ENCODE measurements at regions not wholly inside any gene's neighbourhood (a gene's known extent, or its start where the extent isn't known, plus 50 kb on each side); places are given as distances from the start of the nearest gene placed in this dataset.
"Not testable (repeated sequence)": the region's sequence is repeated elsewhere in the genome, so short reads cannot be mapped to it uniquely, and the experiment has no call there.

DNA sequence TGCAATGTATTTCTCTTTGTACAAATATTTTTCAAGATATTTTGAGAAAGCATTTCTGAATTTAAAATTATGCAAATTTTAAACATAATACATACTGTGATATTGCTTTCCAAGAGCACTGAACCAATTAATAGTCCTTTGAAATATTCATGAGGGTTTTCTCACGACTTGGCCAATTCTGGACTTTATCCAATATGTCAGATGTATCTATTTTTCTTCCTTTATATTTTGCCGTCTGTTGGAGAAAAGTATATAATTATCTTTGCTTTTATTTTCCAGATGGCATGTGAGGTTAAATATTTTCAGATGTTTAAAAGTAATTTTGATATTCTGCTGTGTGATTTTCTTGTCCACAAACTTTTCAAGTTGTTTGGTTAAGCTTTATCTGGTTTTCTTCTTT, 378.9 kb downstream of the SLCO4C1 start:
- no peak for DNase-seq

DNA sequence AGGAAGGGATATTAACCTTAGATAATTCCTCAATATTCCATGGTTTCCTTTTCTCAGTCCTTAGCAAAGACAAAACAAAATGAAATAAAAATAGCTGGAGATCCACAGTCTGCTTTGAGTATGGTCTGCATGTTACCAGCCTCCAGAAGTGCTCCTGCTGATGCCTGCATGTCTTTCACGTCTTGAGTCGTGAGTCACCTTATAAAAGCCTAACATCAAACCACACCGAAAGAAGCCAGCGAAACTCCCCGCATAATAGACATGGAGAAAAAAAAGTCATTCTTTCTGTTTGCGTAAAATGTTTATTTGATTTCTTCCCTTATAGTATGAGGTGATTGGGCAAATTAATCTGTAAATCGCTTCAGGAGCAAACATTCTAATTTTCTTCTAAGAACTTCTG, 380.5 kb downstream of the SLCO4C1 start:
- no peak for DNase-seq

DNA sequence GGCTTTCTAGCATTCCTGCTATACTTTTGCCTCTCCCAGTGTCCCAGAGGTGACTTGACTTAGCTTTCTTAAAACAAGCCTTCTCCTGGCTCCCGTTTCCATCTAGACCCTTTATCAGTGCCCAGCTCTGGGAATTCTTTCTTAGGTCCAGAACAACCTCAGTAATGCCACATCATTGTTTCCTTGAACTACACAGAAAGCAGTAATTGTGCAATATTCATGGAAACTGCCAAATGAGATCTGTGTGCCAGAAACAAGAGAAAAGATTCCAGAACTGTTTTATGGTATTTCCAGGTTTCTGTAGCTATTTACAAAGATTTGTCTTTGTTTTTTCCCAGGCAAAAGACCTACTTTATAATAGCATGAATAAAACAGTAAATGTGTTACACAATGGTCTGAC, 391.3 kb downstream of the SLCO4C1 start:
- no peak for DNase-seq

DNA sequence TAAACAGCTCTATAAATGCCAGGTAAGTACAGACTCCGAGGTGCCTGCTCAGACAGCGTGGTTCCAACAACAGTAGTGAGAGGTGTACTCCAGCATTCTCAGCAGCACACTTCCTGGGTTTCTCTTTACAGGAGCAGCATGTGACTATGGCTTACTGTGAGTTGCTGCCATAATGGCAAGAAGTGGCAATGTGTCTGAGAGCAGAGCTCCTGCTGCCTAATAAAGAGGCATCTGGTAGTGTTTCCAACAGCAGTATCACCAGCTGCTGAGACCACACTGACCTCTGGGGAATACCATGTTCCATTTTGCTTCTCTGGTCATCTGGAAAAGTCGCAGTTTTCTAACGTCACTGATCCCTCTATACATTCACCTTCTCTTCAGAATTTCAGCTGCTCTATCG, 398.2 kb downstream of the SLCO4C1 start:
- DNase-seq = no peak

DNA sequence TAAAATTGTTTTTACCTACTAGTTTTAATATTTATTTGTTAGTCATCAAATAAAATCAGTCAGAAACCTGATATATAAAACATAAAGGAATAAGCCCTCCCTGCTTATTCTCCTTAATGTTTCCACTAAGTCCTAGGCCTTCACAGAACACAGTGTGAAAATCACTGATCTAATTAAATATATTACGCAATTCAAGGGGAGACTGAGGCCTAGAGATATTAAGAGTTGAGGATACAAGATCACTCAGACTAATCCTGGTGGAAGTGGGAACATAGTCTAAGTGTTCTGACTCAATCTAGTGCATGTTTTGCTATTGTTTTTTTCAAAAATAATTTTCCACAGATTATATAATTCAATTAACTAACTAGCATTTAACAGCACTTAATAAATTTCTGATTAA, 401.1 kb downstream of the SLCO4C1 start:
- no peak for DNase-seq

DNA sequence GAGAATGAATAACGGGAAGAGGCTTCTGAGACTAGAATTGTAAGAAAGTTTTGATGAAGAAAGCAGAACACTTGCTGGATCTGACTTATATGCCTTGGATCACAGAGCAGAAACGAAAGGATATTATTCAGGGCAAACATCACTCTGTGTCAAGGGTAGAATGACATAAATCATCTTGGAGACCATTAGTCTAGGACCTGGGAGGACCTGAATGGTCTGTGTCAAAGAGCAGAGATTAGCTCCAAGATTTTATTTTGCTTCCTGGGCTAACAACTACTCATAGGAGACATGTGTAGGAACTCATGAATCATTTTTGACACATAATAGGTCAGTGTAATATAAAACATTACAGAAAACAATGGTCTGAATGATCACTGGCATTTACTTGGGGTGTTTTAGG, 417.9 kb downstream of the SLCO4C1 start:
- DNase-seq = no peak

DNA sequence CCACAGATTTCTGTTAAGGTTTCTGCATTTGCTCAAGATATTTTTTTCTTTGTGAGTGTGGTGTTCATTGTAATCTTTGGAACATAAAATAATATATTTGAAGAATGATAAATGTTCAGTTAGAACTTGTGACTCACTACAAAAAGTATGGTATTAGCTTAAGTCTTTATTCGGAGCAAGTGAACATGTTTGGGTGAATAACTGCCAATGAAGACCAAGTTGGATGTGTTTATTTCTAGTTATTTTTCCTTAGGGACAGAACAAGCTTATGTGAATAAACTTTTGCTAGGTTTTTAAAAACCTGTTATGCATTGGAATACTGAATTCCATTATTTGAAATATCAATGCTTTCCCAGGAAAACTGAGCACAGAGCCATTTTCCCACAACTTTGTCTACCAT, 418.6 kb downstream of the SLCO4C1 start:
- DNase-seq = no peak

DNA sequence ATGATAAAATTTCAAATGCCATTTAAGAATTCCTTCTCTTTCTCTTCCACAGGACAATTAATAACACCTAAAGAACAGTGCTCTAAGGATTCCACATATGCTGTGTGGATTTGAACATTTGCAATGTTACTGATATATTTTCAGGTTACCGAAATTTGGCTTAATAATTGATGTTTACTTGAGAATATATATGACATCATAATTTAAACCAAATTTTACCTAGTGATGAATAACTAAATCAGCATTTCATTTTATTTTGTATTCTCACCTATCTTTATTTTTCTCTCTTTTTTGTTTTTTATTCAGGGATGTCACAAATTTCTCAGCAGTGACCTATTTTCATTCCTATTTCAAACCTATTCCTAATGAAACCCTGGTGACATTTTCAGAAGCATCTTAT, 429.6 kb downstream of the SLCO4C1 start:
- DNase-seq = no peak

DNA sequence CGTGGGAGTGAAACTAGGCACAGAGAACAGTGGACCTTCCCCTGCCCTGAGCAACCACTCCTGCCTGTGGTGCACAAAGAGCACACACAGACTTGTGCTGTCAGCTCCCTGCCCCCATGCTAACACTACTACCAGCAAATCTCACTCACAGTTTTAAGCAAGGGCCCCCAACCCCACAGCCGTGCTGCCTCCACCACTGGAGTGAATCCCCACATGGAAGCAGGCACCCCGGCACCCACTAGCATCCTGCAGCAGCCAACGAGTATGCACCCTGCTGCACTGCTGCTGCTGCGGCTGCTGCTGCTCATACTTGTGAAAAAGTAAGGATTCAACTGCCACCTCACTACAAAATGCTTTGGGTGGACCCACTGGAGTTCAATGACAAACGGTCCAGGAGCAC, 435.5 kb downstream of the SLCO4C1 start:
- DNase-seq = no peak

DNA sequence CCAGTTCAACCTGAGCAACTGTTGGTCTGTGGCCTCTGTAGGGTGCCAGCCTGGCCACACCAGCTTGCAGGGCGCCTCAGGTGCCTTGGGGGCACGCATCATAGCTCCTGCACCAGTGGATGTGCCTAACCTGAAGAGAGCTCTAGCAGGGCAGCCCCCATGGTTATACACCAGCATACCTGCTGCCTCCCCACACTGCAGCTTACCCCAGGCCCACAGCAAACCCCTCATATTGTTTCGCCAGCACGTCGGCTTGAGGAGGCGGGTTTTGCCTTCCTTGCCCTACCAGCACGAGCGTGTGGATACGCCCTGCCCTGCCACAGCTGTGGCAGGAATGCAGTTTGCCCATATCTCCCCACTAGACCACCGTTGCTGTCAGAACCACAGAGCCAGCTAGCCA, 435.9 kb downstream of the SLCO4C1 start:
- no peak for DNase-seq

DNA sequence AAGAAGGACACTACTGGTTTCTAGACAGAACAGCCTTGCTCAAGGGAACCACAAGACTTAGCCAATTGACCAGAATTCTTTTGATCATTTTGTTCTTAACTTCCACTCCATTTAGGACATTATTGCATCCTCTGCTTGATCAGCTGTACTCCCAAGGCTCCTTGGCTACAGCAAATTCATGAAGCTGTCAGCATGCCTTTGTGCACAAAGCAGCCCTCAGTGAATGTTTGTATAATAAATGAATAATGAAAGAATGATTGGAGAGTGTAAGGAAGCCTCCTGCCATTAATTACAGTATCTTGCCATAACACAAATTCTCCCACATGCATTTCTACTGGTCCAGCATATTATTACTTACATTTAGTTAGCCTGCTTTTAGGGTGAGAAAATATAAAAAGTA, 449.6 kb downstream of the SLCO4C1 start:
- no peak for DNase-seq

DNA sequence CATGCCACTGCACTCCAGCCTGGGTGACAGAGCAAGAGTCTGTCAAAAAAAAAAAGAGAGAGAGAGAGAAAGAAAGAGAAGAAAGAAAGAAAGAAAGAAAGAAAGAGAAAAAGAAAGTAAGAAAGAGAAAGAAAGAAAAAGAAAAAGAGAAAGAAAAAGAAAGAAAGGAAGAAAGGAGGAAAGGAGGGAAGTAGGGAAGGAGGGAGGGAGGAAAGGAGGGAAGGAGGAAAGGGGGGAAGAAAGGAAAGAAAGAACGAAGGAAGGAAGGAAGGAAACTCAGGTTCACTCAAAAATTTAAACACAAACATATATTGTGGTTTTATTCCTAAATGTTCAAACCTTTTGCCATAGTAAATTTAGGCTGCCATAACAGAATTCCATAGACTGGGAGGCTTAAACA, 453.0 kb downstream of the SLCO4C1 start:
- DNase-seq = no peak

DNA sequence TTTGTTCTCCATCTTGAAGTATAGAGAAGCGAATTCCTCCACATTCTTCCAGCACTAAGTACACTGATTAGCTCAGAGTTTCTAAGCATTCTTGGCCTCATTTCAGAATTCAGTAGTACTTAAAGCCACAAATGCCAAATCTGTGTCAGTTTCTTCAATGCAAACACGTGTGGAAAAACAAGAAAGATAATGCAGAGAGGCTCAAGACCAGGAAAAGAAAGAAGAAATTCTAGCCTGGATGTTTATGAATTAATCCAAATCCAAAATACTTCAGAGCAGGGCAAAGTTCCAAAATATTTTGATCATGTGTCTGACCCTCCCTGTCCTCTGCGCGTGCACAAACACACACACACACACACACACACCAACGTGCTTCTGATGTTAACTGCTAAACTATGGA, 457.6 kb downstream of the SLCO4C1 start:
- DNase-seq = no peak

DNA sequence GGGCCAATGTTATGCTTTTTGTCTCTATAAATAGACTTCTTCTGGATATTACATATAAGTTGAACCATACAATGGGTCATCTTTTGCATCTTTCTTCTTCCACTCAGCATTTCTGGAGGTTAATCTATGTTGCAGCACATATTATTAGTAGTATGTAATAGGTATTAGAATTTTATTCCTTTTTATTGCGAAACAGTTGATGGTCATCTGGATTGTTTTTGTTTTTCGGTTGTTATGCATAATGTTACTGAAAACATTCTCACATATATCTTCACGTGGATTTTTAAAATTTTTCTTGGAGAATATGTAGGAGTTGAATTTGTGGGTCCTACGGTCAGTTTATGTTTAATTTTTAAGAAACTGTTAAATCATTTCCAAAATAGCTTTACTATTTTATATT, 466.8 kb downstream of the SLCO4C1 start:
- DNase-seq = no peak

DNA sequence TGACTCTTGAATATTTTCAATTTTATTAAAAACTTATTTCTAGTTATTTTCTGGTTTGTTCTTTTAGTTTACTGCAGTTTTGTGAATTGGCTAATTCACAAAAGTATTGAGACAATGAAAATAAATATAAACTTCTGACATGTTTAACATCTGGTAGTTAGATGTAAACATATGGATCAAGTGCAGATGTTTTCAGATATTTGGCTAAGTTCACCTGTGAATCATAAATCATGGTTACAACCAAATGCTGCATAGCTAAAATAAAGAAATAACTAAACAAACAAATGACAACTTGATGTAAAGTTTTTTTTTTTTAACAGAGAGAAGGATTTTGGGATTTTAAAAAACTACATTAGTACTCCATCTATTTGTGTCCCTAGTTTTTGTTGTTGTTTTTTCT, 484.6 kb downstream of the SLCO4C1 start:
- DNase-seq = no peak

DNA sequence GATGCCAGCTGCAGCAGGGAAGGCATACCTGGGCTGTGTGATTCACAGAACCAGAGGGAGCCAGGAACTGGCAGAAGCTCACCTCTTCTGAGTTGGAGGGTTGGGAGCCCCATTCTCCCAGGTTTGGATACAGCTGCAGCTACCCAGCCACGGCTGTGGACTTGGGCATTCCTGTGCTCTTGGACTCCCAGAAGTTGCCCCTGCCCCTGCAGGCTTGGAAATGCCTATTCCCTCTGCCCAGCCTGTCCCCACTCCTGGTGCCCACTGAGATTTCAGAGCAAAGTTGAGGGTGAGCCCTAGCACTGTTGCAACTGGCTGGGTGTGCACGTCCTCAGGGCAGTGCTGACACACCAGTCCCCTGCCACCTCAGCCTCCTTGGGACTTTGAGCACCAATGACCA, 489.7 kb downstream of the SLCO4C1 start:
- no peak for DNase-seq

DNA sequence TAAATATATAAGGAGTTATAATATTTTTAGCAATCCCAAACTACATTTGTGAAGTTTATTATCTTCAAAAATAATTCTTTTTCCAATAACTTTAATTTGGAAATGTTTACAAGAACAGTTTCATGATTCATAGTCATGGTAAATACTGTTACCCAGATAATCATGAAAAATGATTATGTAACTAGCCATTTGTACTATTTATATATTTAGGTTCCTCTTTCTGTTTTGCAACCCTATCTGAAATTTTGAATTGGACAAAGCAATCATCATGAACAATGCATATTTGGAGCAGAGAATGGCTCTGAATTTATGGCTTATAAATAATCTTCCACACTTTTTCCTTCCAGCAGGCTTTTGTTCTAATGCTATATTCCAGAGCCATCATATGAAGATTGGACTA, 499.7 kb downstream of the SLCO4C1 start:
- DNase-seq = no peak

DNA sequence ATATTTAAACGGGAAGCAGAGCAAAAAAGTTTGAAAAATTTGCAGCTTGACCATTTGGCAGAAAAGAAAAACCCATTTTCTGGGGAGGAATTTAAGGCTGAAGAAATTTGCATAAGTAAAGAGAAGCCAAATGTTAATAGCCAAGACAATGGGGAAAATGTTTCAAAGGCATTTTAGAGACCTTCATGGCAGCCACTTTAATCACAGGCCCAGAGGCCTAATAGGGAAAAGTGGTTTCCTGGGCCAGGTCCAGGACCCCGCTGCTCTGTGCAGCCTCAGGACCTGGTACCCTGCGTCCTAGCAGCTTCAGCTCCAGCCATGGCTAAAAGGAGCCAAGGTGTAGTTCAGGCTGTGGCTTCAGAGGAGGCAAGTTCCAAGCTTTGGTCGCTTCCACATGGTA, 507.3 kb downstream of the SLCO4C1 start:
- no peak for DNase-seq

DNA sequence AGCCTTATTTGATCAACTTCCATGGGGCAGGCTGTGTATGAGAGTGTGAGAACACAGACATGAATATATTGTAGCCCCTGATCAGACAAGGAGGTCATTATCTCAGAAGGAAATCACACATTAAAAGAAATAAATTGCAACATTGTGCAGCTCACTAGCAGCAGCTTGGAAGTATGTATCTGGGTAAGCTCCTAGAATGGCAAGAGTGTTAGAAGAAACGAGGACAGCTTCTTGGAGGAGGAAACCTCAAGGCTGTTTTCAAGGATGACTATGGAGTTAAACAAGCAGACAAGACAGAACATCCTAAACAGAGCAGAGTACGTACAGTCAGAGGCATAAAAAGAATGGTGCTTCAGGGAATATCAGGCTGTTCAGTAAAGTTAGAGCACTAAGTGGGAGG, 511.0 kb downstream of the SLCO4C1 start:
- DNase-seq = no peak

DNA sequence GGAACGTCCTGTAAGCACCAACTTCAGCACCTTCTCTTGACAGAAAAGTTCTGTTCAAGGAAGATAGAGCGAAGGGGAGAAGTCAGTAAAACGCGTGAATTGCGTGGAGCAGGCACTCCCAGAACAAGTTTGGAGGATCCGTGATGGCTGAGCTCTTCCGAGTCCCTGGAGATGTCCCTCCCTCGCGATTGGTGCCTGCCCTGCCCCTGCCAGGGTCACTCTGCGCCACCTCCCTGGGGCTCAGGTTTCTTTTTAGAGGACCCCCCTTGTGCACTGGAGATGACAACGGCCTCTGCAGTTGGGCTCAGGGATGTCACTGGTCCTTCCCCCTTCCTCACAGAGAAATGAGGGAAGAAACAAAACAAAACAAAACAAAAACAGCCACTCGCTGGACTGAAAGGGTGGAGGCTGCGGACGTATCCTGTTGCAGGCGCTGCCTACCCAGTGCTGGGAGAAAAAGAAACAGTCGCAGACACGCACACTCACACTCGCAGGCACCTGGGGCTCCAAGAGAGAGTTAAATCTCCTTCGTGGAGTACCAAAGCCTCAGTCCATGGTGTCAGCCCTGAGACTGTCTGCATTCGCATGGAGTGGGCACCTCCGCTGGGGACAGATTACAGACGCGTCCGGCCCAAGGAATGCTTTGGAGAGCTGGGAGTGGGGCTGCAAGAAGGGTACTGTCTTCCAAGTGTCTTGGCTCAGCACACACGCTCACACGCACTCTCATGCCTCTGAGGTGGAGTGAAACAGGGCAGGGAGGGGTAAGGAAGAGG, 512.7 kb downstream of the SLCO4C1 start:
- peak; percentile 24 for DNase-seq

DNA sequence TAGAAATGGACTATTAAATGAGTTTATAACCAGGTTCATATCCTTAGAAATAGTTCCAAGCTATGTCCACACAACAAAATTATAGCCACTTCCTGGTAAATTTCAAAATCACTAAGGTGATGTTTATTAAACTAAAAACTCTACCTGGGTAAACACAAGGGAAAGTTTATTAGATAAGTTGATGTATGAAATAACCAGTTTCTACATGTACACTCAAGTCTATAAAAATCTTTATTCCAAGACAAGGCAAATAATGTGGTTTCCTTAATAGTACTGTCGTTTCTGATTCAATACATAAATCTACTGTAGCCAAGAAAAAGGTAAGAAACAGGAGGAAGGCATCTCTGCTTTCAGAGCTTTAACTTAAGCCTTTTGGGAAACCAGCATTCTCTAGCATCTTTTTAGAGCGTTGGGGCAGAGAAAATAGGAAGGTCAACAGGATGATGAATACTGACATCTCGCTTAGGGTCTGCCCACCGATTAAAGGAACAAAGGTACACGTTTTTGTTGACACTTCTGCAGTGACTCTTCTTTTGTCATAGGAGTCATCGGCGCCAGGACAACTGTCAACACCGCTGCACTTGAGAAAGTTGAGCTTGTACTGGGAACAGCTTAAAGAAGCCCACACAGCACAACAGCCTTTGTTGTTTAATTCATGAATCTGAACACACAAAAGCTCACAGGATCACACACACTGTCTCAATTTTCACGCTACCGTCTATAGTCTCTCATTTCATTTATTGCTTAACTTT, 513.6 kb downstream of the SLCO4C1 start:
- DNase-seq = no peak

DNA sequence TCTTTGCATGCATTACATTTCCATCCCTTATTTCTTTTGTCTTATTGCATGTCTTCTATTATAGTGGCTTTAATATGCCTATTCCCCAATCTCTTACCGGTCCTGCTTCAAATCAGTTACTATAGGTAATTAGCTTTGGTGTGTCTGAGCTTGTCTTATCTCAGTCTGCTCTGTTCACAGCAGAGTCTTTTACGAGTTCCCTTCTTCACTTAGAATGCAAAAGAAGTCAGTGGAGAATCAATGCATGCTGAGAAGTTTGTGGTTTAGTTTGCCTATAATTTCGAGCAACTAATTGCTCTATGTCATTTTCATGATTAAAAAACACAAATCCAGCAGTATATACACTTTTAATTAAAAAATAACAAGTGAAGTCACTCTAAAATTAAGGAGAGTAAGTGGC, 545.0 kb downstream of the SLCO4C1 start:
- no peak for DNase-seq

DNA sequence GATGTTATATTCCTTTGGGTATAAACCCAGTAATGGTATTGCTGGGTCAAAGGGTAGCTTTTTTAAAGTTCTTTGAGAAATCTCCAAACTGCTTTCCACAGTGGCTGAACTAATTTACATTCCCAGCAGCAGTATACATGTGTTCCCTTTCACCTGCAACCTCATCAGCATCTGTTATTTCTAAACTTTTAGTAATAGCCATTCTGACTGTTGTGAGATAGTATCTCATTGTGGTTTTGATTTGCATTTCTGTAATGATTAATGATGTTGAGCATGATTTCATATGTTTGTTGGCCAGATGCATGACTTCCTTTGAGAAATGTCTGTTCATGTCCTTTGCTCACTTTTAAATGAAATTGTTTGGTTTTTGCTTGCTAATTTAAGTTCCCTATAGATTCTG, 553.1 kb downstream of the SLCO4C1 start:
- DNase-seq = not testable (repeated sequence)

DNA sequence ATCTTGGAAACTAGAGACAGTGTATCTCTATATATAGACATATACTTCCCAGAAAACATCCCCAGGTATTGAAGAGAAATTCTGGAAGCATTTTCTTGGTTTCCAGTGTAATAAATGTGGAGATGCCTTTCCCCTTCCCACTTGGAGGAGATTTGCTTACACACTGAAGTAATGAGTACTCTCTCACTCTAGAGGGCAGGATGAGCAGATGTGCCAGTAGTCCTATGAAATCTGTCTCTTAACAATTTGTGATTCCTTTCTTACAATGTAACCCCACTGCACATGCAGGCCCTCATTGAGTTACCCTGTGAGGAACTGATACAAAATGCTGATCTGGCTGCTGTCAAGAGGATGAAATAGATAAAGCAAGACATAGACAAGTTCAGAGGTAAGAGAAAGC, 567.2 kb downstream of the SLCO4C1 start:
- DNase-seq = no peak

DNA sequence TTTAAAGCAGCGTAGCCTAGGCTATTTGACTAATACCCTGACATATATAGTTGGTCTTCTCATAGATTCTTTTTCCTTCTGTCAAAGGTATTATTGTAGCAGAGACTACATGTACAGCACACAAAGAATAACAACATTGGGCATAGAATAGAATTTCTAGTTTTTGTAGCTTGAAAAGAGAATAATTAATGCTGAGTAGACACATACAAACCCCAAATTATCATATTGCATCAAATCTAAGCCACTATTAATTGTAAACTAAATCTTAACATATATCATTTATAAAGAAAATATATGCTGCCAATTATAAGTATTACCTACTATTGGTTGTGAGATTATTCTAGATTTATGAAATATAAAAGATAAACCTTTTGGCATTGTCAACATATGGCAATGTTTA, 574.5 kb downstream of the SLCO4C1 start:
- no peak for DNase-seq

Measured in DMS79 treated with DMSO at 0.1 percent for 48 hours (cell line).